H4 (cell line): ENCODE measurements at regions not wholly inside any gene's neighbourhood (a gene's known extent, or its start where the extent isn't known, plus 50 kb on each side); places are given as distances from the start of the nearest gene placed in this dataset.
"Not testable (repeated sequence)": the region's sequence is repeated elsewhere in the genome, so short reads cannot be mapped to it uniquely, and the experiment has no call there.

Source experiments
- DNase-seq: peaks from one replicate; pipeline ENCODE4 v3.0.0-alpha.2; 2015; ENCODE audit warnings: low spot score

DNA sequence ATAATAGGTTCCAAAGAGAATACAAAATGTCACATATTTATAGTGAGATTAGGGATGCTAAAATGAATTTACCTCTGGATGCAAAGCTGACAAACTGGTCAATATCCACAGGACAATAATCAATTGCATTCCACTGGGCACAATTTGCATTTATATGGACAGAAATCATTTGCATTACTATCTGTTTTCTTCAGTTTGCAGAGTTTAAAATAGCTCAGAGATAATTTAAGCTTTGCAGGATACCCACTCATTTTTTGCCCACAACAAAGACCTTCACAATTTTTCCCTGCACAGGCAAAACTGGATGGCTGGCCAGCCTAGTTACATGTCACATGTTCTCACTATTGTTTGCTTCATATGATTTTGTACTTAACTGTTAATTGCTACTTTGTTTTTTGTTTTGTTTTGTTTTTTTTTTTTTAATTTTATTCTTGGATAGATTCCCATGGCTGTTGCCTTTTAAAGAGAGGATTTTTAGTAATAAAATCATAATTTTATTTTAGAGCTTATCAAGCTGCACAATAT lies 483.5 kb downstream of the UTRN start:
- no peak for DNase-seq

GRCh38 chr6:144769142-144769541 lies 484.0 kb downstream of the UTRN start:
- DNase-seq = no peak

DNA sequence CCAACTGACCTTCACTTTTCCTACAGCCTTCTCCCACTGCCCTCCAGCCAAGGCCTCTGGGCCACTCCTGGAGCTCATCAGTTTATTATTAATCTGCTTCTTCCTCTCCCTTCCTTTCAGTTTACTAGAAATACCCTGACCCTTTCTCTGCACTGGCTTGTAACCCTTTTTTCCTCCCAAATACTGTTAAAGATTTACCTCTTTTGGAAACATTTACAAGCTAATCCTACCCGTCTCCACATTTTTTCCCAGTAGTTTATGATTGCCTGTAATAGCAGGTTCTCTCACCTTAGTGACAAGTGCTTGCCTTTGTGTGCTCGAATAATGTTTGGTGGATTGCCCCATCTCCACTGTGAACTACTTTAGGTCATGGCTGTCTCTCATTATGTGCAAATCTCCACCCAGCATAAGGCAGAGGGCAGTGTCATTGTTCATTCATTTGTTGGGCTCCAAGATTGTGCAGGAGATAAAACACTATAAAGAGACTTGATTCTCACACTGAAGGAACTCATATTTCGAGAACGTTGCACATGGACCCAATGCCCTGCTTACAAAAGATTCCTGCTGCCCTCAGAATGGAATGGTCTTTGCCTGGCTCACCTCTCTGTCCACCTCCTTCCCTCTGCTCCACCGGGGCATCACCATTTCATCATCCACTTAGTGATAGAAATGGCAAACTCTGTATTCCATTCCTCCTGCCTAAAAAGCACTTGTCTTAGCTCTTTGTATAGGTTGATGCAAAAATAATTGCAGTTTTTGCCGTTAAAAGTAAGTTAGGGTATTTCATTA lies 491.1 kb downstream of the UTRN start:
- no peak for DNase-seq

GRCh38 chr6:144777249-144777648 lies 492.1 kb downstream of the UTRN start:
- no peak for DNase-seq

DNA sequence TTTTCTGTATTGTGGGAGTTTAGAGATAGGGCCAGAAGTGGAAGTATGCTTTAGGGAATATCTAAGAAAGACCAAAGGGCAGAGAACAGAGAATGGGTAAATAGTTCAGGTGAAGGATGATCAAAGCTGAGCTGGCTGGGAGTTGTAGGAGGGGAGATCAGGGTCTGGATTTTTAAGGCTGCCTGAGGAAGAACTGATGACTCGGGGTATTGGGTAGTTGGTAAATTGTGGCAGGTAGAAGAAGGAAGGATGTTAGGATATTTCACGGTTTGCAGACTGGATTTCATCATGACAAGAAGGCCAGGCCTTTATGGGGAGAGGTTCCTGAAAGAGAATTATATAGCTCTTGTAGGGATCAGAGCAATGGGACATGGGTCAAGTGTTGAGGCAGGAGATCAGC lies 492.9 kb downstream of the UTRN start:
- no peak for DNase-seq

- no peak for DNase-seq
These were observed 493.8 kb downstream of the UTRN start for GRCh38 chr6:144778773-144779492.

DNA sequence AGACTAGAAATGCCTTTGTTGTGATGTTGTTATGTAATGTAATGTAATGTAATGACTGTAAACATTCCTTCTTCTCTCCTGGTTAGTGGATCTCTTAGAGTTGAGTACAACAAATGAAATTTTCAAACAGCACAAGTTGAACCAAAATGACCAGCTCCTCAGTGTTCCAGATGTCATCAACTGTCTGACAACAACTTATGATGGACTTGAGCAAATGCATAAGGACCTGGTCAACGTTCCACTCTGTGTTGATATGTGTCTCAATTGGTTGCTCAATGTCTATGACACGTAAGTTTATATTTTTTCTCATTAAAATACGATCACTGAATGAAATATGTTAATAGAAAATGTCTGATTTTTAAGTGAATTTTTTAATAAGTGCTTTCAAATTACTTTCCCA lies 496.7 kb downstream of the UTRN start:
- no peak for DNase-seq

GRCh38 chr6:144782634-144783033 lies 497.5 kb downstream of the UTRN start:
- DNase-seq = no peak

GRCh38 chr6:144785056-144785455 lies 499.9 kb downstream of the UTRN start:
- DNase-seq = no peak

GRCh38 chr6:144786825-144787224 lies 501.7 kb downstream of the UTRN start:
- no peak for DNase-seq

GRCh38 chr6:144793744-144794143 lies 508.6 kb downstream of the UTRN start:
- no peak for DNase-seq

- DNase-seq = not testable (repeated sequence)
These were observed 509.9 kb downstream of the UTRN start for GRCh38 chr6:144795022-144795421.

GRCh38 chr6:144796070-144796469 lies 510.9 kb downstream of the UTRN start:
- no peak for DNase-seq

DNA sequence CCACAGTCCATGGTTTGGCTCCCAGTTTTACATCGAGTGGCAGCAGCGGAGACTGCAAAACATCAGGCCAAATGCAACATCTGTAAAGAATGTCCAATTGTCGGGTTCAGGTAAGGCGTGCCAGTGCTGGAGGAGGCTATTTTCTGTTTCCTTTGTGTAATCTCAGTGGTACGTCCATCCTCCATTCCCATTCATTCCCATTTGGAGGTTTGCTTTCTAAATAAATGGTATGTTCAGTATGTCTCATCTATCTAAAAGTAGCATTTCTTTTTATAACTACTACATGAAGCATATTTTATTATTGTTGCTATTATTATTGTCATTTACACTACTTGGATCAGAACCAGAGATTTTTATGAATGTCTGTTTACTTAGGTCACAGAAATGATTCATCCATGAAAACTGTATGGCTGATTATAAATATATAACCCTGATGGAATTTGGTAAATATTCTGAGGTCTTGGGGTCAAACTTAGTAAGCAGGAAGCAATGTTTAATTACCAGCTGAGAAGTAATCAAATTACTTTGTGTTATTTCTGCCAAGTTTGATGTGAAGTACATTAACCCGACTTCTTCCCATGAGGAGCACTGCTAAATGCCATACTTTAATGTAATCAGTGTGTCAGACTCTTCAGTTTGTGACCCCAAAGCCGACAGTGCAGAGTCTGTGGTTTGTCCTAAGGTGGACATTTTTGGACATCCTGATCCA lies 512.9 kb downstream of the UTRN start:
- no peak for DNase-seq

GRCh38 chr6:144804246-144804790 lies 519.2 kb downstream of the UTRN start:
- no peak for DNase-seq

DNA sequence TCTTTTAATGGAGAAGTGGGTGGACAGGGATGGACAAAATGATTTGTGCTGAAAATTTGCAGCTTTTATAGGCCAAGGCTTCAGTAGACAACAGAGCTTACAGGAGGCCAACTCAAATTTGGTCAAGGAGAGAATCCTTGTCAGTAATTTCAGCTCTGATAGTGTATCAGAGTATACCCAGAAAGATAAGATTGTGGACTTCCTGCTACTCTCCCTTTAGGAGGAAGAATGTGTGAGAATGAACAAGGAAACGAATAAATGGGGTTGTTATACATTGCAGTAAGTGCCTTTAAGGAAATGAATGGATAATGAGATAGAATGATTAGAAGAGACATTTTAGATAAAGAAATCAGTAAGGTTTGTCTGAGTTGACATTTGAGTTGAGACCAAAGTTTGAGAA lies 519.9 kb downstream of the UTRN start:
- no peak for DNase-seq

- DNase-seq = no peak
These were observed 521.1 kb downstream of the UTRN start for GRCh38 chr6:144806222-144806621.

GRCh38 chr6:144809120-144809519 lies 524.0 kb downstream of the UTRN start:
- DNase-seq = no peak

DNA sequence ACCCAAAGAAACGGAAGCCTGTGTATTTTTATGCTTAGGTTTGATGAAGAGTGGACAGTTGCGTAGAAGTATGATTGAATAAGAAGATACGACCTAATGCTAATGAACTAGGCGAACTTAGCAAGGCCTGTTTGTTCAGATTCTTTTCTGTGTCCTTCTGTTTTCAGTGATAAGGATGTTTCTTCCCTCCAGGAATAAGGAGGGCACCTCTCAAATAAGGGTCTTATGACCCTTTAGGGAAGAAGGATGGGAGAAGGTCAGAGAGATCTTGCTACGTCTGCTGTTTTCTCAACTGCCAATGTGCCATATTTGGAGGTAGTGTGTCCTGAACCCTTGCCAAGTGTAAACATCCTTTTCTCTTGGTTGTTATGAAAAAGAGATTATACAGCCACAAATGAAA lies 524.8 kb downstream of the UTRN start:
- no peak for DNase-seq

- DNase-seq = no peak
These were observed 526.0 kb downstream of the UTRN start for GRCh38 chr6:144811140-144811539.

DNA sequence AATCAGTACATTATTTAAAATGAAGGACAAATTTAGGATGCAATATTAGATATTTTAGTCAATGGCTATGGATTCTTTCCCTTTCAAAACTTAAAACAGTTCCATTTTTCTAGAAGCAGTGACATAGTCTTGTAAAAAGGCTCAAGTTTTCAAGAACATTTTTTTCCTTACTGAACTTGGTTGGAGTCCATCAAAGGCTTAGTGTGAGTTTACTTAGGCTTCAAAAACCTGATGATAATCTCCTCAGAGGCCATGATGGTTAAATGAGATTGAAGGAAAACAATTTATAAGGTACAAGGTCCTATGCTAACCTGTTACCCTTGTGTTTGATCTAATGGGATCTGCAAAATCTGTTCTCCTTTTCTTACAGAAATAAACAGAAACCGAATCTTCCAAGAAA lies 531.8 kb downstream of the UTRN start:
- DNase-seq = no peak

DNA sequence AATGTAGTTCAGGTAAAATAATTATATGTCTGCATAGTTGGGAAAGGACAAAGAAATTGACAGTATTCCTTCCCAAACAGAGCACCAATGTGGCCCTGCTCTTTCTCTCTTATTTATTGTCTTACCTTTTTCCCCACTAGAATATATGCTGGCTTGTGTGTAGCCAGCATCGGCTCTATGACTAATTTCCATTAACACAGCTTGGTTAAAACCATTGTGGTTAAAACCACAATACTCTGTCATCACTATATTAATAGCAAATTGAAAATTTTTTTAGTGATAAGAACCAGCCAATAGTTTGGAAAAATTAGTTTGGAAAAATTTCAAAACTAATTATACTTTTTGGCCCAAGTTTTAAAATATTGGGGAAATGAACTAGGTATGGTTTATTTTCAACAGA lies 535.1 kb downstream of the UTRN start:
- DNase-seq = no peak
